Endothelial cell (in vitro differentiated cells): ENCODE measurements at regions not wholly inside any gene's neighbourhood (a gene's known extent, or its start where the extent isn't known, plus 50 kb on each side); places are given as distances from the start of the nearest gene placed in this dataset.

Experiments
- DNase-seq: peaks from one replicate; pipeline ENCODE4 v3.0.0; 2021; ENCODE audit warnings: low spot score
- H3K27ac Mint-ChIP-seq: one replicate; pipeline ENCODE4 v1.8.0; 2021; ENCODE audit warnings: mixed read lengths, inconsistent platforms; ENCODE audit not compliant: unreplicated experiment
- H3K27me3 Mint-ChIP-seq: one replicate; pipeline ENCODE4 v1.8.0; 2021; ENCODE audit warnings: mild to moderate bottlenecking, moderate library complexity, mixed read lengths, inconsistent platforms; ENCODE audit not compliant: unreplicated experiment
- H3K36me3 Mint-ChIP-seq: one replicate; pipeline ENCODE4 v1.8.0; 2021; ENCODE audit warnings: mild to moderate bottlenecking, low read depth, mixed read lengths, inconsistent platforms; ENCODE audit not compliant: unreplicated experiment
- H3K4me1 Mint-ChIP-seq: one replicate; pipeline ENCODE4 v1.8.0; 2021; ENCODE audit warnings: mild to moderate bottlenecking, mixed read lengths, inconsistent platforms; ENCODE audit not compliant: unreplicated experiment
- H3K4me3 Mint-ChIP-seq: one replicate; pipeline ENCODE4 v1.8.0; 2021; ENCODE audit warnings: mild to moderate bottlenecking, mixed read lengths, inconsistent platforms; ENCODE audit not compliant: unreplicated experiment
- H3K9me3 Mint-ChIP-seq: one replicate; pipeline ENCODE4 v1.8.0; 2021; ENCODE audit warnings: mixed read lengths, inconsistent platforms; ENCODE audit not compliant: unreplicated experiment
- CTCF ChIP-seq: fragments of 200-600 bp; sonication (generic); IDR thresholded peaks from one replicate; pipeline ENCODE4 v1.5.0; 2021; ENCODE audit warnings: antibody characterized with exemption; ENCODE audit not compliant: unreplicated experiment

GRCh38 chr18:61943175-61943964 is 50.6 kb upstream of the RNF152 start:
- H3K36me3 Mint-ChIP-seq = no peaks in the 10 kb centered on the region
- H3K4me1 Mint-ChIP-seq = peaks cover 6% of the 10 kb centered on the region
- no peak for TF ChIP-seq CTCF
- H3K27ac Mint-ChIP-seq = no peak overlapping the region
- no peak overlapping the region for H3K4me3 Mint-ChIP-seq
- H3K9me3 Mint-ChIP-seq = no peaks in the 10 kb centered on the region
- H3K27me3 Mint-ChIP-seq = no peaks in the 10 kb centered on the region
- DNase-seq = no peak
